ENCODE measurements at regions not wholly inside any gene's neighbourhood (a gene's known extent, or its start where the extent isn't known, plus 50 kb on each side); places are given as distances from the start of the nearest gene placed in this dataset.

DNA sequence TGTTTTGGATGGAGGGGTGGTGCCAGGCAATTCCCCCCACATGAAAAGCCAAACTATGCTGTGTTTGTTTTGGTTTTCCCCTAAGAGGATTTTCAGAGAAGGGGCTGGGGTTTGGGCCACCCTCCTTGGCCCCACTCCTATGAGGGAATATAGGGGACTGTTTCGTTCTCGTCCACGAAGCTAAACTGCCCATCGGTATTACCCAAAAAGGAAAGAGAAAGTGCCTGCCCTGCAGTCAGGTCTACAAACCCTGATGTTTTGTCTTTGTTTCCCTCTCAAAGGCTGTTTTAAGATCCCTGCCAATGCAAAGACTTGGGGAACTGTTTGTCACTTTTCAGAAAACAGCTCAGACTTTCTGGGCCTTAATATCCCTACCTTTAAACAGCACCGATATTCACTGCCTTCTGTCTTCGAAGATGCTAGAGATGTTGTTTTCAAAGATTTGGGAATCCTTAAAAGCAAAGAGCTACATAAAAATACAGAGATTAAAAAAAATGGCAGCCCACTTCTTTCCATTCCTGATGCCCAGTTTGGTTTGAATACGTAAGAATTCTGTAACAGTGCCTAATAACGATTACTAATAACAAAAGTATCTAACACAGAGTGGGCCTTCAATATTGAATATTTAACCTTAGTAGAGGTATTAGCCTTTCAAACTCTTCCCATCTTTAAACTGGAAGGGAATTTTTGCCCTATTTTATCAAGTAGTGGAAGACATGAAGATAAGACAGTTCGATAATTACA lies 518.4 kb downstream of the MED13L start (continued):
- TF ChIP-seq, protein P1, sequence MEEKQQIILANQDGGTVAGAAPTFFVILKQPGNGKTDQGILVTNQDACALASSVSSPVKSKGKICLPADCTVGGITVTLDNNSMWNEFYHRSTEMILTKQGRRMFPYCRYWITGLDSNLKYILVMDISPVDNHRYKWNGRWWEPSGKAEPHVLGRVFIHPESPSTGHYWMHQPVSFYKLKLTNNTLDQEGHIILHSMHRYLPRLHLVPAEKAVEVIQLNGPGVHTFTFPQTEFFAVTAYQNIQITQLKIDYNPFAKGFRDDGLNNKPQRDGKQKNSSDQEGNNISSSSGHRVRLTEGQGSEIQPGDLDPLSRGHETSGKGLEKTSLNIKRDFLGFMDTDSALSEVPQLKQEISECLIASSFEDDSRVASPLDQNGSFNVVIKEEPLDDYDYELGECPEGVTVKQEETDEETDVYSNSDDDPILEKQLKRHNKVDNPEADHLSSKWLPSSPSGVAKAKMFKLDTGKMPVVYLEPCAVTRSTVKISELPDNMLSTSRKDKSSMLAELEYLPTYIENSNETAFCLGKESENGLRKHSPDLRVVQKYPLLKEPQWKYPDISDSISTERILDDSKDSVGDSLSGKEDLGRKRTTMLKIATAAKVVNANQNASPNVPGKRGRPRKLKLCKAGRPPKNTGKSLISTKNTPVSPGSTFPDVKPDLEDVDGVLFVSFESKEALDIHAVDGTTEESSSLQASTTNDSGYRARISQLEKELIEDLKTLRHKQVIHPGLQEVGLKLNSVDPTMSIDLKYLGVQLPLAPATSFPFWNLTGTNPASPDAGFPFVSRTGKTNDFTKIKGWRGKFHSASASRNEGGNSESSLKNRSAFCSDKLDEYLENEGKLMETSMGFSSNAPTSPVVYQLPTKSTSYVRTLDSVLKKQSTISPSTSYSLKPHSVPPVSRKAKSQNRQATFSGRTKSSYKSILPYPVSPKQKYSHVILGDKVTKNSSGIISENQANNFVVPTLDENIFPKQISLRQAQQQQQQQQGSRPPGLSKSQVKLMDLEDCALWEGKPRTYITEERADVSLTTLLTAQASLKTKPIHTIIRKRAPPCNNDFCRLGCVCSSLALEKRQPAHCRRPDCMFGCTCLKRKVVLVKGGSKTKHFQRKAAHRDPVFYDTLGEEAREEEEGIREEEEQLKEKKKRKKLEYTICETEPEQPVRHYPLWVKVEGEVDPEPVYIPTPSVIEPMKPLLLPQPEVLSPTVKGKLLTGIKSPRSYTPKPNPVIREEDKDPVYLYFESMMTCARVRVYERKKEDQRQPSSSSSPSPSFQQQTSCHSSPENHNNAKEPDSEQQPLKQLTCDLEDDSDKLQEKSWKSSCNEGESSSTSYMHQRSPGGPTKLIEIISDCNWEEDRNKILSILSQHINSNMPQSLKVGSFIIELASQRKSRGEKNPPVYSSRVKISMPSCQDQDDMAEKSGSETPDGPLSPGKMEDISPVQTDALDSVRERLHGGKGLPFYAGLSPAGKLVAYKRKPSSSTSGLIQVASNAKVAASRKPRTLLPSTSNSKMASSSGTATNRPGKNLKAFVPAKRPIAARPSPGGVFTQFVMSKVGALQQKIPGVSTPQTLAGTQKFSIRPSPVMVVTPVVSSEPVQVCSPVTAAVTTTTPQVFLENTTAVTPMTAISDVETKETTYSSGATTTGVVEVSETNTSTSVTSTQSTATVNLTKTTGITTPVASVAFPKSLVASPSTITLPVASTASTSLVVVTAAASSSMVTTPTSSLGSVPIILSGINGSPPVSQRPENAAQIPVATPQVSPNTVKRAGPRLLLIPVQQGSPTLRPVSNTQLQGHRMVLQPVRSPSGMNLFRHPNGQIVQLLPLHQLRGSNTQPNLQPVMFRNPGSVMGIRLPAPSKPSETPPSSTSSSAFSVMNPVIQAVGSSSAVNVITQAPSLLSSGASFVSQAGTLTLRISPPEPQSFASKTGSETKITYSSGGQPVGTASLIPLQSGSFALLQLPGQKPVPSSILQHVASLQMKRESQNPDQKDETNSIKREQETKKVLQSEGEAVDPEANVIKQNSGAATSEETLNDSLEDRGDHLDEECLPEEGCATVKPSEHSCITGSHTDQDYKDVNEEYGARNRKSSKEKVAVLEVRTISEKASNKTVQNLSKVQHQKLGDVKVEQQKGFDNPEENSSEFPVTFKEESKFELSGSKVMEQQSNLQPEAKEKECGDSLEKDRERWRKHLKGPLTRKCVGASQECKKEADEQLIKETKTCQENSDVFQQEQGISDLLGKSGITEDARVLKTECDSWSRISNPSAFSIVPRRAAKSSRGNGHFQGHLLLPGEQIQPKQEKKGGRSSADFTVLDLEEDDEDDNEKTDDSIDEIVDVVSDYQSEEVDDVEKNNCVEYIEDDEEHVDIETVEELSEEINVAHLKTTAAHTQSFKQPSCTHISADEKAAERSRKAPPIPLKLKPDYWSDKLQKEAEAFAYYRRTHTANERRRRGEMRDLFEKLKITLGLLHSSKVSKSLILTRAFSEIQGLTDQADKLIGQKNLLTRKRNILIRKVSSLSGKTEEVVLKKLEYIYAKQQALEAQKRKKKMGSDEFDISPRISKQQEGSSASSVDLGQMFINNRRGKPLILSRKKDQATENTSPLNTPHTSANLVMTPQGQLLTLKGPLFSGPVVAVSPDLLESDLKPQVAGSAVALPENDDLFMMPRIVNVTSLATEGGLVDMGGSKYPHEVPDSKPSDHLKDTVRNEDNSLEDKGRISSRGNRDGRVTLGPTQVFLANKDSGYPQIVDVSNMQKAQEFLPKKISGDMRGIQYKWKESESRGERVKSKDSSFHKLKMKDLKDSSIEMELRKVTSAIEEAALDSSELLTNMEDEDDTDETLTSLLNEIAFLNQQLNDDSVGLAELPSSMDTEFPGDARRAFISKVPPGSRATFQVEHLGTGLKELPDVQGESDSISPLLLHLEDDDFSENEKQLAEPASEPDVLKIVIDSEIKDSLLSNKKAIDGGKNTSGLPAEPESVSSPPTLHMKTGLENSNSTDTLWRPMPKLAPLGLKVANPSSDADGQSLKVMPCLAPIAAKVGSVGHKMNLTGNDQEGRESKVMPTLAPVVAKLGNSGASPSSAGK (IDR thresholded peaks at IDR 0.05) = no peak
- TF ChIP-seq ZNF347 (CRISPR knock-in tag; IDR thresholded peaks at IDR 0.05; ENCODE audit: low read depth) (no peak), ESRRB (CRISPR knock-in tag; IDR thresholded peaks at IDR 0.05; ENCODE audit: borderline replicate concordance) (no peak), IRF2 (CRISPR knock-in tag; IDR thresholded peaks at IDR 0.05) (no peak), CBX2 (IDR thresholded peaks at IDR 0.05; ENCODE audit: insufficient read depth, low read length, poor library complexity, severe bottlenecking) (no peak), BMI1 (IDR thresholded peaks at IDR 0.05; ENCODE audit: low read length) (no peak)
- TF ChIP-seq, protein P2, sequence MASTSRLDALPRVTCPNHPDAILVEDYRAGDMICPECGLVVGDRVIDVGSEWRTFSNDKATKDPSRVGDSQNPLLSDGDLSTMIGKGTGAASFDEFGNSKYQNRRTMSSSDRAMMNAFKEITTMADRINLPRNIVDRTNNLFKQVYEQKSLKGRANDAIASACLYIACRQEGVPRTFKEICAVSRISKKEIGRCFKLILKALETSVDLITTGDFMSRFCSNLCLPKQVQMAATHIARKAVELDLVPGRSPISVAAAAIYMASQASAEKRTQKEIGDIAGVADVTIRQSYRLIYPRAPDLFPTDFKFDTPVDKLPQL (IDR thresholded peaks at IDR 0.05; ENCODE audit: extremely low read depth, insufficient read length) = no peak
- TF ChIP-seq, protein P3, sequence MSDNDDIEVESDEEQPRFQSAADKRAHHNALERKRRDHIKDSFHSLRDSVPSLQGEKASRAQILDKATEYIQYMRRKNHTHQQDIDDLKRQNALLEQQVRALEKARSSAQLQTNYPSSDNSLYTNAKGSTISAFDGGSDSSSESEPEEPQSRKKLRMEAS (CRISPR knock-in tag; IDR thresholded peaks at IDR 0.05) = no peak
- TF ChIP-seq, protein P4, sequence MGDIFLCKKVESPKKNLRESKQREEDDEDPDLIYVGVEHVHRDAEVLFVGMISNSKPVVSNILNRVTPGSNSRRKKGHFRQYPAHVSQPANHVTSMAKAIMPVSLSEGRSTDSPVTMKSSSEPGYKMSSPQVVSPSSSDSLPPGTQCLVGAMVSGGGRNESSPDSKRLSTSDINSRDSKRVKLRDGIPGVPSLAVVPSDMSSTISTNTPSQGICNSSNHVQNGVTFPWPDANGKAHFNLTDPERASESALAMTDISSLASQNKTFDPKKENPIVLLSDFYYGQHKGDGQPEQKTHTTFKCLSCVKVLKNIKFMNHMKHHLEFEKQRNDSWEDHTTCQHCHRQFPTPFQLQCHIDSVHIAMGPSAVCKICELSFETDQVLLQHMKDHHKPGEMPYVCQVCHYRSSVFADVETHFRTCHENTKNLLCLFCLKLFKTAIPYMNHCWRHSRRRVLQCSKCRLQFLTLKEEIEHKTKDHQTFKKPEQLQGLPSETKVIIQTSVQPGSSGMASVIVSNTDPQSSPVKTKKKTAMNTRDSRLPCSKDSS (IDR thresholded peaks at IDR 0.05; ENCODE audit: low read depth, partially characterized antibody) = no peak
- TF ChIP-seq, protein P5, sequence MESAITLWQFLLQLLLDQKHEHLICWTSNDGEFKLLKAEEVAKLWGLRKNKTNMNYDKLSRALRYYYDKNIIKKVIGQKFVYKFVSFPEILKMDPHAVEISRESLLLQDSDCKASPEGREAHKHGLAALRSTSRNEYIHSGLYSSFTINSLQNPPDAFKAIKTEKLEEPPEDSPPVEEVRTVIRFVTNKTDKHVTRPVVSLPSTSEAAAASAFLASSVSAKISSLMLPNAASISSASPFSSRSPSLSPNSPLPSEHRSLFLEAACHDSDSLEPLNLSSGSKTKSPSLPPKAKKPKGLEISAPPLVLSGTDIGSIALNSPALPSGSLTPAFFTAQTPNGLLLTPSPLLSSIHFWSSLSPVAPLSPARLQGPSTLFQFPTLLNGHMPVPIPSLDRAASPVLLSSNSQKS (CRISPR knock-in tag; IDR thresholded peaks at IDR 0.05) = no peak

Measured in K562 (cell line).